SU-DHL-6 (cell line): ENCODE measurements at regions not wholly inside any gene's neighbourhood (a gene's known extent, or its start where the extent isn't known, plus 50 kb on each side); places are given as distances from the start of the nearest gene placed in this dataset.

Source experiments
- CTCF ChIP-seq: fragments of 200-600 bp; sonication (generic); IDR thresholded peaks from one replicate; pipeline ENCODE4 v1.5.1; 2017; ENCODE audit warnings: antibody characterized with exemption, mild to moderate bottlenecking, low read length, moderate library complexity; ENCODE audit not compliant: insufficient read depth, poor library complexity, severe bottlenecking
- EZH2phosphoT487 ChIP-seq: fragments of 200-600 bp; sonication (generic), shearing (Covaris generic); conservative IDR thresholded peaks from 2 replicates; pipeline ENCODE4 v1.6.1; 2018; ENCODE audit warnings: mild to moderate bottlenecking, antibody characterized with exemption, low read length, moderate library complexity, mixed read lengths

DNA sequence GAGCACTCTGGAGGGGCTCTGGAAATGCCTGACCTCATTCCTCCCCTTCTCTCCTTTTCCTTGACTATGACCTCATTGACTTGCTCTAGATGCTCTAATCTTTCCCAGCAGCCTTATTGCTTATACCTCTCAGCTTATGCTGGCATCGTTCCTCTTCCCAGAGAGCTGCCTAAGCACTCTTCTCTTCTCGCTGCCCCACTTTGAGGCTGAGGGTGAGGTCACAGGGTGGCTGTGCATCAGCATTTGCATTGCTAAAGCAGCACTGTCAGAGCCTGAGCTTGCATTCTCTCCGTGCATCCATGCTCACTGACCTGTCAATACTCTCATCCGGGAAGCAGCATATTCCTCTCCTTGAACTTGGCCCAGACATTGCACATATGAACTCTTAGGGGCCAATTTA is 96.4 kb upstream of the NTRK2 start:
- no peak for TF ChIP-seq CTCF
- TF ChIP-seq EZH2phosphoT487: no peak
